NB4 (cell line): ENCODE measurements at regions not wholly inside any gene's neighbourhood (a gene's known extent, or its start where the extent isn't known, plus 50 kb on each side); places are given as distances from the start of the nearest gene placed in this dataset.

Experiments
- POLR2A ChIP-seq: IDR thresholded peaks from 2 replicates; pipeline ENCODE4 v1.6.1; 2011; ENCODE audit warnings: mild to moderate bottlenecking; ENCODE audit not compliant: insufficient read length; ENCODE audit errors: extremely low read depth
- TF ChIP-seq, protein P1 (sequence below): IDR thresholded peaks from one replicate; pipeline ENCODE4 v1.5.1; 2012; ENCODE audit warnings: low read depth, low read length

GRCh38 chr7:131890176-131890575 lies 333.7 kb upstream of the PODXL start:
- no peak for TF ChIP-seq POLR2A
- TF ChIP-seq, protein P1, sequence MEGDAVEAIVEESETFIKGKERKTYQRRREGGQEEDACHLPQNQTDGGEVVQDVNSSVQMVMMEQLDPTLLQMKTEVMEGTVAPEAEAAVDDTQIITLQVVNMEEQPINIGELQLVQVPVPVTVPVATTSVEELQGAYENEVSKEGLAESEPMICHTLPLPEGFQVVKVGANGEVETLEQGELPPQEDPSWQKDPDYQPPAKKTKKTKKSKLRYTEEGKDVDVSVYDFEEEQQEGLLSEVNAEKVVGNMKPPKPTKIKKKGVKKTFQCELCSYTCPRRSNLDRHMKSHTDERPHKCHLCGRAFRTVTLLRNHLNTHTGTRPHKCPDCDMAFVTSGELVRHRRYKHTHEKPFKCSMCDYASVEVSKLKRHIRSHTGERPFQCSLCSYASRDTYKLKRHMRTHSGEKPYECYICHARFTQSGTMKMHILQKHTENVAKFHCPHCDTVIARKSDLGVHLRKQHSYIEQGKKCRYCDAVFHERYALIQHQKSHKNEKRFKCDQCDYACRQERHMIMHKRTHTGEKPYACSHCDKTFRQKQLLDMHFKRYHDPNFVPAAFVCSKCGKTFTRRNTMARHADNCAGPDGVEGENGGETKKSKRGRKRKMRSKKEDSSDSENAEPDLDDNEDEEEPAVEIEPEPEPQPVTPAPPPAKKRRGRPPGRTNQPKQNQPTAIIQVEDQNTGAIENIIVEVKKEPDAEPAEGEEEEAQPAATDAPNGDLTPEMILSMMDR: no peak
